ENCODE measurements at regions not wholly inside any gene's neighbourhood (a gene's known extent, or its start where the extent isn't known, plus 50 kb on each side); places are given as distances from the start of the nearest gene placed in this dataset.

GRCh38 chr3:146307456-146307725 lies 56.5 kb upstream of the PLSCR4 start:
- no peak overlapping the region for H3K27ac ChIP-seq
- H3K4me3 ChIP-seq = no peak overlapping the region
- H3K27me3 ChIP-seq (ENCODE audit: insufficient read depth, low read depth) = no peaks in the 10 kb centered on the region
- ChIA-PET CTCF (no interaction called here), POLR2A (ENCODE audit: unreplicated experiment) (no interaction called here)
- no peak for DNase-seq
- TF ChIP-seq CTCF (conservative IDR thresholded peaks at IDR 0.05) (no peak), EZH2 (IDR thresholded peaks at IDR 0.05; ENCODE audit: low read depth) (no peak)
- no peaks in the 10 kb centered on the region for H3F3A ChIP-seq (ENCODE audit: insufficient read depth, low read depth)
- intact Hi-C loops (cut with micrococcal nuclease; ENCODE audit: unreplicated experiment) = no loop called here
- no peaks in the 10 kb centered on the region for H3K9me3 ChIP-seq (ENCODE audit: insufficient read depth, low read depth)
- no peaks in the 10 kb centered on the region for H3K36me3 ChIP-seq (ENCODE audit: low read depth)
- no peaks in the 10 kb centered on the region for H4K20me1 ChIP-seq (ENCODE audit: insufficient read depth)
- 0 out of 2 replicates have a peak, but pooled peaks cover 6% of the 10 kb centered on the region for H3K9me2 ChIP-seq (ENCODE audit: insufficient read depth)
- H3K79me2 ChIP-seq (ENCODE audit: low read depth) = no peaks in the 10 kb centered on the region
- no peak overlapping the region for H3K4me2 ChIP-seq
- BruUV-seq (replicated peaks) = no TSS peak
- H2AFZ ChIP-seq = no peak overlapping the region
- no peaks in the 10 kb centered on the region for H3K4me1 ChIP-seq (replicated peaks; ENCODE audit: insufficient read depth)

- ChIA-PET POLR2A (ENCODE audit: unreplicated experiment) (no interaction called here), CTCF (no interaction called here)
- Histone ChIP-seq H3K4me1 (replicated peaks; ENCODE audit: insufficient read depth) (no peaks in the 10 kb centered on the region), H3F3A (ENCODE audit: insufficient read depth, low read depth) (no peaks in the 10 kb centered on the region), H4K20me1 (ENCODE audit: insufficient read depth) (no peaks in the 10 kb centered on the region), H3K9me3 (ENCODE audit: insufficient read depth, low read depth) (no peaks in the 10 kb centered on the region), H3K4me2 (no peak overlapping the region), H3K4me3 (no peak overlapping the region), H3K36me3 (ENCODE audit: low read depth) (no peaks in the 10 kb centered on the region), H3K9me2 (ENCODE audit: insufficient read depth) (0 out of 2 replicates have a peak, but pooled peaks cover 6% of the 10 kb centered on the region), H2AFZ (no peak overlapping the region), H3K27ac (no peak overlapping the region), H3K27me3 (ENCODE audit: insufficient read depth, low read depth) (no peaks in the 10 kb centered on the region), H3K79me2 (ENCODE audit: low read depth) (no peaks in the 10 kb centered on the region)
- TF ChIP-seq CTCF (conservative IDR thresholded peaks at IDR 0.05) = no peak
- TF ChIP-seq EZH2 (IDR thresholded peaks at IDR 0.05; ENCODE audit: low read depth) = no peak
- intact Hi-C loops (cut with micrococcal nuclease; ENCODE audit: unreplicated experiment) = no loop called here
- BruUV-seq (replicated peaks) = no TSS peak
- no peak for DNase-seq
Observed at GRCh38 chr3:146306656-146307455, 56.0 kb upstream of the PLSCR4 start.

GRCh38 chr3:146305808-146306423 lies 55.0 kb upstream of the PLSCR4 start:
- Histone ChIP-seq H3K4me1 (replicated peaks; ENCODE audit: insufficient read depth) (no peaks in the 10 kb centered on the region), H3K9me2 (ENCODE audit: insufficient read depth) (0 out of 2 replicates have a peak, but pooled peaks cover 6% of the 10 kb centered on the region), H2AFZ (no peak overlapping the region), H3K27me3 (ENCODE audit: insufficient read depth, low read depth) (no peaks in the 10 kb centered on the region), H3F3A (ENCODE audit: insufficient read depth, low read depth) (no peaks in the 10 kb centered on the region), H3K4me3 (no peak overlapping the region), H3K9me3 (ENCODE audit: insufficient read depth, low read depth) (no peaks in the 10 kb centered on the region), H3K4me2 (no peak overlapping the region), H3K79me2 (ENCODE audit: low read depth) (no peaks in the 10 kb centered on the region), H4K20me1 (ENCODE audit: insufficient read depth) (no peaks in the 10 kb centered on the region), H3K36me3 (ENCODE audit: low read depth) (no peaks in the 10 kb centered on the region), H3K27ac (no peak overlapping the region)
- intact Hi-C loops (cut with micrococcal nuclease; ENCODE audit: unreplicated experiment) = no loop called here
- TF ChIP-seq CTCF (conservative IDR thresholded peaks at IDR 0.05) (no peak), EZH2 (IDR thresholded peaks at IDR 0.05; ENCODE audit: low read depth) (no peak)
- BruUV-seq (replicated peaks) = no TSS peak
- no peak for DNase-seq
- ChIA-PET POLR2A (ENCODE audit: unreplicated experiment) (no interaction called here), CTCF (no interaction called here)

Measured in PC-9 (cell line).